NOMO-1 treated with dmso at 0.1 percent for 144 hours (cell line): ENCODE measurements at regions not wholly inside any gene's neighbourhood (a gene's known extent, or its start where the extent isn't known, plus 50 kb on each side); places are given as distances from the start of the nearest gene placed in this dataset.

Experiments used
- DNase-seq: peaks from one replicate; lab custom pipeline; 2025; ENCODE audit not compliant: unreplicated experiment; lab: John Stamatoyannopoulos, UW

GRCh38 chr20:54272901-54273488 is 65.1 kb downstream of the PFDN4 start:
- no peak for DNase-seq

- no peak for DNase-seq
These were observed 67.6 kb downstream of the PFDN4 start for GRCh38 chr20:54275359-54276111.

DNA sequence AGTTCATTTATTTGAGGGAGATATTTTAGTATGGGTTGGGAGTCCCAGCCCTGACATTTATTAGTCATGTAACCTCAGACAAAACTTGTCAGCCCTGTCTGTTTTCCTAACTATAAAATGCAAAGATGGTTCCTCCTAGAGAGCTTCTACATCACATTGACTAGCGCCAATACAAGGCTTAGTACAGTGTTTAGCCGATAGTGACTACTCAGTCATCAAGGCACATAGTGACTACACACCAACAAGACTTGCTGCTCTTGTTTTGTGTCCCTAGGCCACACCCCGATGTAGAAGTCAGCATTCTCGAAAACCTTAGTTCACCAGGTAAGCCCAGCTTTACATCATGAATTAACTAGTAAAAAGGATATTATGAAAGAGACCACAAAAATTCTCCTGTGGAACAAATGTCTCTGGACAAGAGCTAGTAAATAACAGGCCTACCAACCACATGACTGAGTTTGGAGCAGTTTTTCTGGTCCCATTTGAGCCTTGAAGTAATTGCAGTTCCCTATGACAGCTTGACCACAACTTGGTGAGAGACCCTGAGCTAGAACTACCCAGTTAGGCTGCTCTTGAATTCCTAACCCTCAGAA is 68.8 kb downstream of the PFDN4 start:
- DNase-seq, result no peak

GRCh38 chr20:54278262-54278661 is 70.4 kb downstream of the PFDN4 start:
- DNase-seq, result no peak

- no peak for DNase-seq
These were observed 74.7 kb downstream of the PFDN4 start for GRCh38 chr20:54282625-54283024.

DNA sequence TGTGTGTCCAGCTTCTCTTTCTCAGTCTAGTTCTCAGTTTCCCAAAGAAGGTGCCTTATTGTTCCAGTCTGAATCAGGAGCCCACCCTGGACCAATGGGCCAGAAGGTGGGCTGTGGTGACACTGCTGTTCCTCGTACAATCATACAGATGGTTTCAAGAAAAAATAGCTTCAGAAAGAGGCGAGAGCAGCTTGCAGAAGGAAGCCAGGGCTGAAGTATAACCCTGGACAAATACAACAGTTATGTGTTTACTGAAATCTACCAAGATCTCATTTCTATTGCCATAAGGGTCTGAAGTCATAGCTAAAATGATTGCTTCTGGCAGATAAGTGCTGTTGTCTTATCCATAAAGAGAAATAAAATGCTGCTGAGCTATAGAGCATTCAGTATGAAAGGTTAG is 75.4 kb downstream of the PFDN4 start:
- no peak for DNase-seq

DNA sequence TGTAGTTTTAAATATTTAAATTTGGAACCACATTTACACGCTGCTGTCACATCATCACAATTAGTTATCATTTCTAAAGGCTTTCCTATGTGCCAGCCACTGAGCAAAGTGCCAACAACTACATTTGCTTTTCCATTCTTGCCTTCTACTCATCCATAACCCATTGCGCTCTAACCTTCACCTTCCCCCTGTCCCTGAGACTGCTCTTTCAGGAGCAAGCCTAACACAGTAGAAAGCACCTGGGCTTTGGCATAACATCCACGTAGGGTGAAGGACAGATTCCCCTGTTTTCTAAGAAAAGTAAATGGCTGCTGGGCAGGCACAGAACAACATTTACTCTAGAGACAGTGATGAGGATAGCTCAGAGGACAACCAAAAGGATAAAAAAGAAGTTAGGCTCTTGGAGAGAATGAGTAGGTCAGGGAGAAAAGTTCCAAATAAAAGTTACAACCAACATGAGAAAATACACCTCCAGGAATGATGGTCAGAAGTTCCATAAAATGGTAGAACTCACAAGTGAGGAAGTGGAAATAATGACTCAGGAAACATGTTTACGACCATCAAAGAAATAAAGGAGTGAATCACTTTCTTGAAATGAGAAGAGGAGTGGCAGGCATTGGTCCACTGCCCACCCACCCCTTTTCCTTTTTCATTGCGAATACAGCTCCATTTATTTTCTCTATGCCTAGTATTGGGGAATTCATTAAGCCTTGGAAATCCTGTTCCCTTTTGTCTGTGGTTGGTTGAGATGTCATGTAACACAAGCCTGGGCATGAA is 77.2 kb downstream of the PFDN4 start:
- no peak for DNase-seq

DNA sequence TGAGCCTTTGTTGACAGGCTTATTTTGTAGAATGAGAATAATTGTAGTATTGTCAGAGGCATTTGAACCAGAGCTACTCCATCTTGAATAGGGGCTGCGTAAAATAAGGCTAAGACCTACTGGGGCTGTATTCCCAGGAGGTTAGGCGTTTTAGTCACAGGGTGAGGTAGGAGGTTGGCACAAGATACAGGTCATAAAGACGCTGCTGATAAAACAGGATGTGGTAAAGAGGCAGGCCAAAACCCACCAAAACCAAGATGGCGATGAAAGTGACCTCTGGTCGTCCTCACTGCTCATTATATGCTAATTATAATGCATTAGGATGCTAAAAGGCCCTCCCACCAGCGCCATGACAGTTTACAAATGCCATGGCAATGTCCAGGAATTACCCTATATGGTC is 82.7 kb downstream of the PFDN4 start:
- DNase-seq, result no peak

DNA sequence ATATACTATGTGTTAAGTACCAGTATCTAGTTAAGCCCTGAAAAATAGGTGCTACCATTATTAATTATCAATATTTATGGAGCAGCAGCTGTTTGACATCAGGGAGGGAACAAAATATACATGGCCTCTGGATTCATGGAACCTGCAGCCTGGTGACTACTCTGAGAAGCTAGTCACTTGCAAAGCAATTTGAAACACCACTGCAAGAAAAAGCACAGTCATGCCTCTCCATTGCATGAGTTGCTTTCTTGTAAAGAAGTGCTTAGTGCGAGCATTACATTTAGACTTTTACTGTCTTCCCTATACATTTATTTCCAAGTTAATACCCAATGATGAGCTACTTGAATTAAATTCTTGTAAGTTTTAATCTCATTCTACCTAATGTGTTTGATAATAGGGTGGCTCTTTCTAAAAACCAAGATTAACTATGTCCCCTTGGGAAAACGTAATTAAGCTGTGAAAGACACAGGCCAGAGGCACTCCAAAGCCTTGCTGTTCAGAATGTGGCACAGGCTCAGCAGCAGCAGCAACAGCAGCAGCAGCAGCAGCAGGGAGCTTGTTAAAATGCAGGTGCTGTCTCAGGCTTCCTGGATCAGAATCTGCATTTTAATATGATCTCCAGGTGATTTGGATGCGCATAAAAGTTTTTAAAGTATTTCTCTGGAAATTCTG is 83.6 kb downstream of the PFDN4 start:
- DNase-seq, result no peak

GRCh38 chr20:54292185-54292584 is 84.3 kb downstream of the PFDN4 start:
- no peak for DNase-seq

DNA sequence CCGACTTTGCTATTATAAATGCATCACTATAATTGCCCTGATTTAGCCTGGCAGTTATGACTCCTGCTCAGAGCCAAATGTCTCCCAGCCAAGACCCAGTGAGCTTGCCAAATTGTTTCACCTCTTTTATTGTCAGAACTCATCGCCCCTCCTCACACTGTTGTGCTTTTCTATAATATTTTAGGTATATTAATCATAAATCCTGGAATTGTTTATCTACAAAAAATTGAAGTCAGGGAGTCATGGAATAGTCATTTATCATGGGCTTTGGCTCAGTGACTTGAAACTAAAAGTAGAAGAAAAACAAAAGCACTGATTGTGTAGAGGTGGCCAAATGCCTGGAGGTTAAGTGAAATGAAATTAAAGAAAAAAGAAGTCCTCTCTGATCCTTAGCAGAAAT is 85.6 kb downstream of the PFDN4 start:
- DNase-seq, result no peak

- DNase-seq, result no peak
These were observed 86.2 kb downstream of the PFDN4 start for GRCh38 chr20:54294094-54294493.

GRCh38 chr20:54295686-54296085 is 87.8 kb downstream of the PFDN4 start:
- no peak for DNase-seq

- no peak for DNase-seq
These were observed 97.5 kb downstream of the PFDN4 start for GRCh38 chr20:54305421-54305820.

DNA sequence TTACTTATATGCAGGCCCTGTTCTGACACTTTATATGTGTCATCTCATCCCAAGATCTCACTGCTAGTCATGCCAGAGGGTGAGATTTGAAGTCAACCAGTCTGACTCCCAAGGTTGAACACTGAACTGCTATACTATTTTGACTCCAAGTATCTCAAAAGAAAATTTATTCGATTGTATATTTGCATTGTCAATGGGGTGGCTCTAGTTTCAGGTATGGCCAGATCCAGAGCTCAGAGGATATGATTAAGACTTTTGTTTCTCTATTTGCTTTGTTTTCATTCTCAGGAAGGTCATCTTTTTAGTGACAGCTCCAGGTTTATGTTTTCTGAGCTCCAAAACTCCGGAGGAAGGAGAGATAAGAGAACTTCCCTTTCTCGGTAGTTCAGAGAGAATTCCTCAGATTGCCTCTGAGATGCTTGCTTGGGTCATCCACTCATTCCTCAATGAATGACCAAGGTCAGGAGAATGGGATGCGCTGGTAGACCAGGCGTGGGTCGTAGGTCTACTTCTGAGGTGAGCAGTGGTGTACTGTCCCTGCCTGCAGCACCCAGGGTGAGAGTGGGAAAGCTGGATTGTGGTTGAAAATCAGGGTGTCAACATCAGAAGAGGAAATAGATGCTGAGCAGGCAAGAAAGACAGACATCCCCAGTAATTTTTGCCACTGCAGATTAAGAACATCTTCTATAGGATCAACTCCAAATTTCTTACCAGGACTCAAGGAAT is 99.3 kb downstream of the PFDN4 start:
- no peak for DNase-seq

GRCh38 chr20:54308804-54309203 is 100.9 kb downstream of the PFDN4 start:
- DNase-seq, result no peak

GRCh38 chr20:54318892-54319291 is 111.0 kb downstream of the PFDN4 start:
- no peak for DNase-seq

DNA sequence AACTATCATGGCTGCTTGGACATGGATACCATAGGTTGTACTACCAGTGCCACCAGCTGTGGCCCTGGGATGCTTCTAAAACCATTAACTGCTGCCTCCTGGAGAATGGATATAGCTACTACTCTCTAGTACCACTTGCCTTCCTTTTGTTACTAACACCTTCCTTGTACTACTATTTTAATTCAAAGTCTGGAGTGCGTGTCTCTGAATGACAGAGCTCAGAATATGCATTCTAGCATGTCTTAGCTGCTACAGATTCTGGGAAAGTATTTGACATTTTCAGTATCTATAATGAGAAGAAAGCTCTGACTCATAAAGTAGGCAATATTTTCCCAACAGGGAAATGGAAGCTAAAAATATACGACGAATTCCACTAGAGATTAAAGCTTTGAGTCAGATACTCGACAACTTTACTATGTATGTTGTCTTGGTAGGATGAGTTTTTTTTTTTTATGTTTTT is 112.3 kb downstream of the PFDN4 start:
- no peak for DNase-seq

GRCh38 chr20:54321352-54322087 is 113.6 kb downstream of the PFDN4 start:
- no peak for DNase-seq

- no peak for DNase-seq
These were observed 115.4 kb downstream of the PFDN4 start for GRCh38 chr20:54323227-54323734.
